ENCODE measurements at regions not wholly inside any gene's neighbourhood (a gene's known extent, or its start where the extent isn't known, plus 50 kb on each side); places are given as distances from the start of the nearest gene placed in this dataset.

GRCh38 chr12:76645934-76646333, 86.4 kb upstream of the OSBPL8 start (continued):
- no peak for TF ChIP-seq GRHL2 (CRISPR knock-in tag; IDR thresholded peaks at IDR 0.05; ENCODE audit: insufficient replicate concordance, severe bottlenecking)
- TF ChIP-seq JUN (CRISPR knock-in tag; IDR thresholded peaks at IDR 0.05): no peak
- TF ChIP-seq RELA (CRISPR knock-in tag; IDR thresholded peaks at IDR 0.05; ENCODE audit: borderline replicate concordance): no peak
- TF ChIP-seq CDX4 (CRISPR knock-in tag; IDR thresholded peaks at IDR 0.05; ENCODE audit: borderline replicate concordance): no peak
- TF ChIP-seq NFE2L1 (CRISPR knock-in tag; IDR thresholded peaks at IDR 0.05): no peak
- no peak for TF ChIP-seq PRRX2 (CRISPR knock-in tag; IDR thresholded peaks at IDR 0.05)
- TF ChIP-seq RORB (CRISPR knock-in tag; IDR thresholded peaks at IDR 0.05): no peak

GRCh38 chr12:76646366-76646765, 86.8 kb upstream of the OSBPL8 start:
- ATAC-seq (no peak), DNase-seq (ENCODE audit: low spot score) (no peak)
- Mint-ChIP-seq H3K4me3 (no peak overlapping the region), H3K27me3 (ENCODE audit: low read depth) (no peaks in the 10 kb centered on the region), H3K27ac (no peak overlapping the region), H3K36me3 (no peaks in the 10 kb centered on the region), H3K4me1 (no peaks in the 10 kb centered on the region), H3K9me3 (0 out of 2 replicates have a peak, but pooled peaks cover 3% of the 10 kb centered on the region)
- TF ChIP-seq ZMAT4 (CRISPR knock-in tag; IDR thresholded peaks at IDR 0.05) (no peak), ATF1 (CRISPR knock-in tag; IDR thresholded peaks at IDR 0.05) (no peak), FOXP1 (CRISPR knock-in tag; IDR thresholded peaks at IDR 0.05; ENCODE audit: borderline replicate concordance) (no peak), ZNF425 (CRISPR knock-in tag; conservative IDR thresholded peaks at IDR 0.05) (no peak), FOXP4 (CRISPR knock-in tag; IDR thresholded peaks at IDR 0.05) (no peak), NR2C2 (CRISPR knock-in tag; IDR thresholded peaks at IDR 0.05) (no peak), CDX4 (CRISPR knock-in tag; IDR thresholded peaks at IDR 0.05; ENCODE audit: borderline replicate concordance) (no peak), ZNF396 (CRISPR knock-in tag; IDR thresholded peaks at IDR 0.05; ENCODE audit: borderline replicate concordance) (no peak), ARID4B (CRISPR knock-in tag; IDR thresholded peaks at IDR 0.05; ENCODE audit: borderline replicate concordance) (no peak), GABPB1 (CRISPR knock-in tag; IDR thresholded peaks at IDR 0.05) (no peak), MYBL2 (CRISPR knock-in tag; IDR thresholded peaks at IDR 0.05) (no peak), E2F5 (CRISPR knock-in tag; IDR thresholded peaks at IDR 0.05) (no peak), TP53 (CRISPR knock-in tag; IDR thresholded peaks at IDR 0.05) (no peak), TCF7 (CRISPR knock-in tag; IDR thresholded peaks at IDR 0.05; ENCODE audit: low read depth) (no peak), MXD4 (CRISPR knock-in tag; IDR thresholded peaks at IDR 0.05; ENCODE audit: borderline replicate concordance) (no peak), ZBTB21 (CRISPR knock-in tag; IDR thresholded peaks at IDR 0.05; ENCODE audit: borderline replicate concordance) (no peak), EMX1 (CRISPR knock-in tag; IDR thresholded peaks at IDR 0.05) (no peak)
- ChIA-PET CTCF (no interaction called here), POLR2A (no interaction called here)
